ENCODE measurements at regions not wholly inside any gene's neighbourhood (a gene's known extent, or its start where the extent isn't known, plus 50 kb on each side); places are given as distances from the start of the nearest gene placed in this dataset.

DNA sequence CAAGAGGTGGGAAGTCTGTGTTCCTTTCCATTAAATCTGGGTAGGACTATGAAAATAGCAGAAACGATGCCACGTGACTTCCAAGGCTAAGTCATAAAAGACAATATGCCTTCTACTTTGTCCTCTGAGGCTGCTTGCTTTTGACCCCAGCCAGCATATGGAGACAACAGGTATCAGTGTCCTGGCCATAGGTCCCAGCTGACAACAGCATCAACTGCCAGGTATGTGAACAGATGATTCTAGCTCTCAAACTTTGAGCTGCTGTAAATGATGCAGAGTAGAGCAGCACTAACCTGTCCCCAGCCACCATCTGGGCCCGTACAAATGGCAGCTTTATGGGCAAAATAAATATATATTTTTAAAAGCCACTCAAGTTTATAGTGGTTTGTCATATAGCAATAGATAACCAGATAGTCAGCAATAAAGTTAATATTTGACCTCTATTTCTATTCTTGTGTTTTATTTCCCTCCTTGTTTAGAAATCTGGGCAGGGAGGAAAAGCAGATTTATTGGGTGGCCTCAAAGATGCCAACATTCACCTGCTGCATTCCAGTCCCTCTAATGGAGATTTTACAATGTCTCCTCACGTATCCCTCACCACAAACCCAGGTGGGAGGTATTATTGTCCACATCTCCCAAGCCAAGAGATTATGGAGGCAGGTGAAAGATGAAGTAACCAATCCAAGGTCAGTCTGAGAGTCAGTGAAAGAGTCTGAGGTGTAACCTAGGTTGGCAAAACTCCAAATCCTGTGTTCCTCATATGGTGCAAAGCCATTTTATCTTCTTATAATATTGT is 209.6 kb upstream of the LARGE1 start:
- DNase-seq (ENCODE audit: low spot score in 2 of 2) = no peak
- no peak for FAIRE-seq

GRCh38 chr22:34135749-34136148 is 215.5 kb upstream of the LARGE1 start:
- FAIRE-seq (no peak), DNase-seq (ENCODE audit: low spot score in 2 of 2) (no peak)

DNA sequence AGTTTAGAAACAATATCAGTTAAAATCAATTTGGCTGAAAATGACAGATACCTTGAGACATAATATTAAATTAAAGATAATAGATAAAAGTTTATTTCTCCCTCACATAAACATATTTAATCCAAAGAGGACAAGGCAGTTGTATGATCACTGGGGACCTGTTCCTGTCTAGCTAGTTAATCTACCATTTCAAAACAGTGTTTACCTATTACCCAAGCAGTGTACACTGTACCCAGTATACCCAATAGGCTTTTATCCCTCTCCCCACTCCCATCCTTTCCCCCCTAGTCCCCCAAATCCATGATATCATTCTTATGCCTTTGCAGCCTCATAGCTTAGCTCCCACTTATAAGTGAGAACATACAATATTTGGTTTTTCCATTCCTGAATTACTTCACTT is 229.7 kb upstream of the LARGE1 start:
- FAIRE-seq (no peak), DNase-seq (ENCODE audit: low spot score in 2 of 2) (no peak)

DNA sequence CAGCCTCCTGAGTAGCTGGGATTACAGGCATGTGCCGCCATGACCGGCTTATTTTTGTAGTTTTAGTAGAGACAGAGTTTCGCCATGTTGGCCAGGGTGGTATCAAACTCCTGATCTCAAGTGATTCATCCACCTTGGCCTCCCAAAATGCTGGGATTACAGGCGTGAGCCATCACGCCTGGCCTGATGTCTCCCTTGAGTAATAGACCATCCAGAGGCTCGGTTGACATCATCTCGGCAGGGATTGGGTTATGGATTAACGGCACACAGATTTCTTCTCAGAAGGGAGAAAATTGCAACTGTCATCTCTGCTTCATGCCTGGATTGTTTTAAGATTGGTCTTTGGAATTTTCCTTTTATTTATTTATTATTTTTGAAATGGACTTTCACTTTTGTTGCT is 239.2 kb upstream of the LARGE1 start:
- no peak for FAIRE-seq
- no peak for DNase-seq (ENCODE audit: low spot score in 2 of 2)

DNA sequence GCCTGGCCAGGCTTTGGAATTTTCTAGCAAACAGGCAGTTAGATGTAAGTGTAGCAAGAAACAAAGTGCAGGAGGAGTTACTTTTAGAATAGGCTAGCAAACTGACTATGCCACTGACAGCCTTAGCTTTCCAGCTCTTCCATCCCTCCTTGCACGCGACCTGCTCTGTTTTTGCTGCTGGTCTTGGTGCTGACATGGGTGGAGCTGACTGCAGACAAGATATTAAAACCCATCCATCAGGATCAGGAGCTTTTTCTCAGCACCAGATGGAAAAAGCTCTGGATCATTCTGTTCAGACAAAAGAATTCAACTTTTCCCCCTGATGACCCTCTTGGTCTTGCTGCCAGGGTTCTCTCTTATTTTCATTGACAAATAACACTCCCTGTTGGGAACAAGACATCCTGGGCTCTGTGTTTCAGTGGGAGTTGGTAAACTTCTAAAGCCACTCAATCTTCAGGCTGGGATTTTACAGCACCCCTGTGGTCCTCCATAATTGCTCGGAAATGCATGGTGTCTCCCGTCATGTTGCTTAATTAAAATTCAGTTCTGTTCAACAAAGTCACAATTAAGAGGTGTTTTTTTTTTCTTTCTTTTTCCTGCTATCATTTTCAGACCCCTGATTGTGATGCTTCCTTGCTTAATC is 240.0 kb upstream of the LARGE1 start:
- DNase-seq (ENCODE audit: low spot score in 2 of 2) (no peak), FAIRE-seq (no peak)

DNA sequence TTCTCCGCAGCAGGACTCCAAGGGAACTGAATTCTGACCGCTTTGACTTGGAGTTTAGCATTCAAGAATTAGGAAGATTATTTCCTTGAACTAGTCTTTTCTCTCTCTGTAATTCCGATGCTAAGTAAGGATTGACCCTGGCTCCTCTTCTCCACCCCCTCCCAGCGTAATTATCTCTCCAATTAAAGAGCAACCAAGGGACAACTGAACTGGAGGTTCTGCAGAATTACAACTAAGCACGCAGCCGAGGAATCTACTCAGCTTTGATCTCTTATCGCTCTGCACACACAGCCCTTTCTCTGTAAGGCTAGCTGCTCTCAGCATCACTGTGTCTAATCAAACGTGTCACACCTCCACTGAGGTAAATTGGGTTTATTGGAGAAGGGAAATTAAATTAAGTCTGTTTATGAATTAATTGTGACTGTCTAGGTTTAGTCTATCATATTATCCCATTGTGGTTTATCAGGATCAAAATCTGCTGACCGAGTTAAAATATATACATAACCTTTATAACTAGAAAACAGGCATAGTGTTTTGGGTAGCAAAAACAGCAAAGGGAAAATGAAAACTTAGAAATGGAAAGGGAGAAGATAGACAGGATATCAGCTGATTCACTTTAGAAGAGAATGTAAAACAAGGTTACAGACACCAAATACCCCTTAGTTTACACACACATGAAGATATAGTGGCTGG is 241.3 kb upstream of the LARGE1 start:
- FAIRE-seq = no peak
- DNase-seq (ENCODE audit: low spot score in 2 of 2) = no peak

DNA sequence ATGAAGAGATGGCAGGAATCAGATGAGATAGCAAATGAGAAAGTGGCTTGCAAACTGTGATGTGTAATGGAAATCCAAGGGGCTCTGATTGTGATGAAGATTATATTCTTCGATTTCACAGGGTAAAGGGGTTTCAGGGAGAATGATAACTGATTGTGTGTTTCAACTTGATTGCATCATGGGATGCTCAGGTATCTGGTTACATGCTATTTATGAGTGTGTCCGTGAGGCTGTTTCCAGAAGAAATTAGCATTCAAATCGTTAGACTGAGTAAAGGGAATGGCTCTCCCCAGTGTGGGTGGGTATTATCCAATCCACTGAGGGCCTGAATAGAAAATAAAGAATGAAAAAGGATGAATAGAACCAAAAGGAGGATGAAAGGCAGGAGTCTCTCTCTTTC is 278.7 kb upstream of the LARGE1 start:
- FAIRE-seq (no peak), DNase-seq (ENCODE audit: low spot score in 2 of 2) (no peak)

GRCh38 chr22:34210301-34210700 is 290.0 kb upstream of the LARGE1 start:
- DNase-seq (ENCODE audit: low spot score in 2 of 2) (no peak), FAIRE-seq (no peak)

DNA sequence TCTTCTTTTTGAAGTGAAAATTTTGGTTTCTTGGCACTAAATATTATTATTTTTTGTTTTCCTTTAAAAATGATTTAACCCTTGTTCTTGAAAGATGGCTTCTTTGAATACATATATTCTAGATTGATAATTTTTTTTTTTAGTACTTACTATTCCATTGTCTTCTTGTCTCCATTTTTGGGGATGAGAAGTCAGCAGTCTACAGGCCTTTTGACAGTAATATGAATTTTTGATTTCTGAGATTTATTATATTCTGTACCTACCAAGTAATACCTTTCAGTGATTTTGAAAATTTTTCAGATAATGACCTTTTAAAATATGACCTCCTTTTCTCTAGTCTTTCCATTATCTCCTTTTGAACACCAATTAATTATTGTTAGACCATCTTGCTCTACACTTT is 294.1 kb upstream of the LARGE1 start:
- FAIRE-seq (no peak), DNase-seq (ENCODE audit: low spot score in 2 of 2) (no peak)

DNA sequence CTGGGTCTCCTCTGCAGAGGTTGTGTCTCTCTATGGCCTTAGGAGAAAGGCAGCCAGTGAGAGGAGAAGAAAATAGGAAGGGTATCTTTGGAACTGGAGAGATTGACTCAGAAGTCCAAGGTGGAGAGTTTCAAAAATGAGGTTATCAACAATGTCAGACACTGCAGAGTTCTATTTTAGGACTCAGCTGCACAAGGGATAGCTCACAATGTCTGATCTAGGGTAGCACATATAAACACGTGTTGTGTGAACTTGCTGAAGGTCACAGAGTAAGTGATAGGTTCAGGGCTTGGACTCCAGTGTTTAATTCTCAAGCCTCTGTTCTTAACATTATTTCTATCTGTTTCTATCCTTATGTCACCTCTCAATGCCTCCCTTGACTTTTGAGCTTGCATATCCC is 305.0 kb upstream of the LARGE1 start:
- DNase-seq (ENCODE audit: low spot score in 2 of 2) (no peak), FAIRE-seq (no peak)

DNA sequence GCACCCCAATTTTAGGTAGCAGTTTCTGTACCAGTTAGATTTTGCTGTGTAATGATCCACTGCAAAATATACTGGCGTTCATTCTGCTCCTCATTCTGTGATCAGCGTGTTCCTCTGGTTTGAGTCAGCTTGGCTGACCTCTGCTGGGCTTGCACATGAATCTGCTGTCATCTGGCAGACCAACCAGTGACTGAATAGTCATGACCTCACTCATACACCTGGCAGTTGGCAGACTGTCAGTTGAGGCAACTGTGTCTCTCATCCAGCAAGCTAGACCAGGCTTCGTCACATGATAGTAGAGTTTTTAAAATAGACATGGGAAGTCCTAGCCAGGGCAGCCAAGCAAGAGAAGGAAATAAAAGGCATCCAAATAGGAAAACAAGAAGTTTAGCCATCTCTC is 316.3 kb upstream of the LARGE1 start:
- DNase-seq (ENCODE audit: low spot score in 2 of 2) = no peak
- no peak for FAIRE-seq

GRCh38 chr22:34239421-34239820 is 319.1 kb upstream of the LARGE1 start:
- no peak for FAIRE-seq
- no peak for DNase-seq (ENCODE audit: low spot score in 2 of 2)

- FAIRE-seq = no peak
- no peak for DNase-seq (ENCODE audit: low spot score in 2 of 2)
Measured at GRCh38 chr22:34243023-34243422, 322.7 kb upstream of the LARGE1 start.

- no peak for FAIRE-seq
- DNase-seq (ENCODE audit: low spot score in 2 of 2) = no peak
Measured at GRCh38 chr22:34255042-34255441, 334.8 kb upstream of the LARGE1 start.

- FAIRE-seq = no peak
- no peak for DNase-seq (ENCODE audit: low spot score in 2 of 2)
Measured at GRCh38 chr22:34278121-34278520, 357.8 kb upstream of the LARGE1 start.

- DNase-seq (ENCODE audit: low spot score in 2 of 2) (no peak), FAIRE-seq (no peak)
Measured at GRCh38 chr22:34281738-34282137, 361.5 kb upstream of the LARGE1 start.

GRCh38 chr22:34283844-34284243 is 363.6 kb upstream of the LARGE1 start:
- no peak for FAIRE-seq

DNA sequence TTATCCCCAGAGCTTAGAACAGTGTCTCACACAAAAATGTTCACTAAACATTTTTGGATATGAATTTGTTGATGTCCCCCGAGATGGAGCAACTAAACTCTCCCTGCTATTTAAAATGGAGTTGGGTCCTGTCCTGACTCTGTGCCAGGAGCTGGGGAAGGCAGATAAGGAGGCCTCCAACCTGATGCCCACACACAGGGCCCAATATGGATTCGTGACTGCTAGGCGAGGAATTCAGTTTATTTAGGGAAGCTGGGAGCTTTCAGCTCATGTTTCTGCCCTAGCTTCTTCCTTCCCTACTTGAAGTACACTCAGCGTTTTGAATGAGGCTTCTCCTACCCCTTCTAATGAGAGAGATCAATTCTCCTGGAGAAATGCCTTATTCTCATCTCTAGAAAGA is 373.0 kb upstream of the LARGE1 start:
- DNase-seq (ENCODE audit: low spot score in 2 of 2) (no peak), FAIRE-seq (no peak)

More at GRCh38 chr22:34283844-34284243, 363.6 kb upstream of the LARGE1 start:
- DNase-seq (ENCODE audit: low spot score in 2 of 2) = no peak

DNA sequence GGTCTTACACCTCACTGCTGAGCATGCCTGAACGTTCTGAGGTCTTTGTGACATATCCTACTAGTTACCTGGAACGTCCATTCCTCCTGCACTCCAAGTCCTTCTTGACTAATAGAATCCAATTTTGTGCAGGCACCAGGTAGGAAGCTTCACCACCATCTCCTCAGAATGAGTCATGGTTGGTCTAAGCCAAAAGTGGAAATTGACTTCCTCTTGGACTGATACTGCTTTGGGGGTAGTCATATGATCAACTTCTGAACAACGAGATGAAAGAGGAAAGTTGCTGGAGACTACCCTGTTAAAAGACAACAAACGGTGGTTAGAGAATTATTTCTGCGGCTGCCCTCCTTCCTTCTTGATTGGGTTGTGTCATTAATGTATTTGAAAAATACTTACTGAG is 374.2 kb upstream of the LARGE1 start:
- DNase-seq (ENCODE audit: low spot score in 2 of 2) = no peak
- no peak for FAIRE-seq

- FAIRE-seq (no peak), DNase-seq (ENCODE audit: low spot score in 2 of 2) (no peak)
Measured at GRCh38 chr22:34294986-34295385, 374.7 kb upstream of the LARGE1 start.

DNA sequence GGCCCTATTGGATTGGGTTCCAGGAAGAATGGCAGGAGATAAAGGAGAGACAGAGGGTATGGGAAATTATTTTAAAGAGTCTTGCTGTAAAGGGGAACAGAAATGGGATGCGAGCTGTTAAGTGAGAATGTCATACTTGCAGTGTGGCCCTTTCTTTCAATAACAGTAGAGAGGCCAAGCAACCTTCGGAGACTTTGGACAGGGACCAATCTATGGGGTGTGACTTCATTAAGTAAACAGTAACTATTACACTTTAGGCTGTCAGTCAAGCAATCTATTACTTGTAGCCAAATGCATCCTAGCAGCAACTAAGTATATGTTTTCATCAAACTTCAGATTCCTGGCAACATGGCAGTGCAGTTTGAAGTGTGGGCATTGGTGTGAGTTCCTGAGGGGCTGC is 376.2 kb upstream of the LARGE1 start:
- no peak for FAIRE-seq
- no peak for DNase-seq (ENCODE audit: low spot score in 2 of 2)
